AG09319 (cell line): ENCODE measurements at regions not wholly inside any gene's neighbourhood (a gene's known extent, or its start where the extent isn't known, plus 50 kb on each side); places are given as distances from the start of the nearest gene placed in this dataset.

ENCODE experiments used
- DNase-seq: peaks from one replicate; pipeline ENCODE4 v3.0.0-alpha.2; 2010; ENCODE audit warnings: low read depth; ENCODE audit errors: extremely low read depth
- CTCF ChIP-seq: IDR thresholded peaks from 2 replicates; pipeline ENCODE4 v1.5.1; 2011; ENCODE audit warnings: low read depth, mild to moderate bottlenecking, inconsistent platforms, low read length, moderate library complexity

GRCh38 chr1:232308616-232309015, 321.3 kb downstream of the SIPA1L2 start:
- no peak for TF ChIP-seq CTCF
- DNase-seq = no peak

GRCh38 chr1:232307296-232308017, 322.5 kb downstream of the SIPA1L2 start:
- no peak for TF ChIP-seq CTCF
- DNase-seq = no peak

- DNase-seq = no peak
- no peak; the same call in 1 of the 2 replicates for TF ChIP-seq CTCF
These were observed 323.5 kb downstream of the SIPA1L2 start for GRCh38 chr1:232306269-232306961.

- DNase-seq = no peak
- TF ChIP-seq CTCF = no peak
These were observed 324.9 kb downstream of the SIPA1L2 start for GRCh38 chr1:232305050-232305449.

GRCh38 chr1:232303222-232303620, 326.7 kb downstream of the SIPA1L2 start:
- DNase-seq = no peak
- no peak for TF ChIP-seq CTCF

- no peak for TF ChIP-seq CTCF
- no peak for DNase-seq
These were observed 327.3 kb downstream of the SIPA1L2 start for GRCh38 chr1:232302376-232303221.
